SK-N-MC (cell line): ENCODE measurements at regions not wholly inside any gene's neighbourhood (a gene's known extent, or its start where the extent isn't known, plus 50 kb on each side); places are given as distances from the start of the nearest gene placed in this dataset.

Experiments
- EZH2 ChIP-seq: fragments of 200-600 bp; sonication (generic); IDR thresholded peaks from one replicate; pipeline ENCODE4 v1.6.1; 2017; ENCODE audit warnings: antibody characterized with exemption
- FOXP2 ChIP-seq: optimal IDR thresholded peaks from 2 replicates; pipeline ENCODE3; 2011; ENCODE audit warnings: mild to moderate bottlenecking, moderate library complexity; ENCODE audit not compliant: insufficient read depth; ENCODE audit errors: extremely low read length, control extremely low read depth
- POLR2AphosphoS5 ChIP-seq: IDR thresholded peaks from 2 replicates; pipeline ENCODE4 v1.6.1; 2012; ENCODE audit warnings: mild to moderate bottlenecking, low read depth, low read length, borderline replicate concordance

- TF ChIP-seq POLR2AphosphoS5: no peak
- no peak for TF ChIP-seq EZH2
- TF ChIP-seq FOXP2: no peak
These were observed 61.4 kb upstream of the CNIH3 start for GRCh38 chr1:224554620-224555259.
